GM21390 (cell line): ENCODE measurements at regions not wholly inside any gene's neighbourhood (a gene's known extent, or its start where the extent isn't known, plus 50 kb on each side); places are given as distances from the start of the nearest gene placed in this dataset.
"Not testable (repeated sequence)": the region's sequence is repeated elsewhere in the genome, so short reads cannot be mapped to it uniquely, and the experiment has no call there.

Experiments
- ATAC-seq: cut with Tn5 transposase; IDR thresholded peaks from one replicate; pipeline ENCODE4 v1.9.1; 2021; ENCODE audit not compliant: unreplicated experiment

- no peak for ATAC-seq
Measured at GRCh38 chr6:153575528-153575927, 444.4 kb upstream of the RGS17 start.

GRCh38 chr6:153574231-153574630 lies 443.1 kb upstream of the RGS17 start:
- ATAC-seq, result no peak

GRCh38 chr6:153572371-153572770 lies 441.3 kb upstream of the RGS17 start:
- ATAC-seq, result no peak

- ATAC-seq, result no peak
Measured at GRCh38 chr6:153568628-153569027, 437.5 kb upstream of the RGS17 start.

DNA sequence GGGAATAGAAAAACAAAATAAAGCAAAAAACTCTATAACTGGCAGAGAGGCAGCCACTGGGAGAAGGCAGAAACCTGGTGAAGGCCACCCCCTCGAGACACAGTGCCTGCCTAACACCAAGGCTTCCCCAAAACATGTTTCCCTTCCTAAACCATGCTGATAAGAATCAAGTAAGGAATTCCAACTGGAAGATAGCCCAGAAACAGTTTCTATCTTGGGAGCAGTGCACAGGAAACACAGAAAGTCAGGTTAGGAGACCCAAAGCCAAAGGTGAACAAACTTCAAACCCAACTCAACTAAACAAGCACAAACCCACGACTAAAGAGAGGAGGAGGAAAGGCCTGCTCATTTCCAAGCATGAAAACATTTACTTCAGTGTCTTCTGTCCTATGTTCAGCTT lies 433.7 kb upstream of the RGS17 start:
- no peak for ATAC-seq

DNA sequence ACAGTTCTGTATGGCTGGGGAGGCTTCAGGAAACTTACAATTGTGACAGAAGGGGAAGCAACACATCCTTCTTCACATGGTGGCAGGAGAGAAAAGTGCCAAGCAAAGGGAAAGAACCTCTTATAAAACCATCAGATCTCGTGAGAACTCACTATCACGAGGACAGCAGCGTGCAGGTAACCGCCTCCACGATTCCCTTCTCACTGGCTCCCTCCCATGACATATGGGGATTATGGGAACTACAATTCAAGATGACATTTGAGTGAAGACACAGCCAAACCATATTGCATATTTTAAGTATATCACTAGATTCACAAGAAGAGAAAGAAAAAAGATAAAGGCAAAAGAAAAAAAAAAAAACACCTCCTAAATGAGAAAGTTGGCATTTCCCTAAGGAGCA lies 431.9 kb upstream of the RGS17 start:
- no peak for ATAC-seq

DNA sequence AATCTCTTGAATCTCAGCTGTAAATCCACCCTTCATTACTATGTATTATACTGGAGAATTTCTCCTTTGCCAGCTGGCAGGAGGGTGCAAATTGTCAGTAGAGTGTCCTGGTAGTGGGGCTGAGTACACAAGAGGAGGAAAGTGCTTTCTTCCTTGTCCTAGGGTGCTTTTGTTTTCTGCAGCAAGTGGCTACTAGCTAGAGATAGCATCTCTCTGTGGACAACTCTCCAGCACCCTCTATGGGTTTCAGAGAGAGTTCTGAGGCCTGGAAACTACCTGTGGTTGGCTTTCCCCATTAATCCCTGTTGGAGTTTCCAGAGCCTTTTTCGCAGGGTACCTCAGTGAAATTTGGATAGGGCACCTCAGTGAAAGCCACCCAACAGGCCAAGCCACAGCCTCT lies 422.5 kb upstream of the RGS17 start:
- no peak for ATAC-seq

GRCh38 chr6:153539602-153540001 lies 408.5 kb upstream of the RGS17 start:
- no peak for ATAC-seq

- no peak for ATAC-seq
Measured at GRCh38 chr6:153538491-153538890, 407.4 kb upstream of the RGS17 start.

GRCh38 chr6:153537422-153537821 lies 406.3 kb upstream of the RGS17 start:
- ATAC-seq, result no peak

- ATAC-seq, result no peak
Measured at GRCh38 chr6:153526479-153526878, 395.4 kb upstream of the RGS17 start.

DNA sequence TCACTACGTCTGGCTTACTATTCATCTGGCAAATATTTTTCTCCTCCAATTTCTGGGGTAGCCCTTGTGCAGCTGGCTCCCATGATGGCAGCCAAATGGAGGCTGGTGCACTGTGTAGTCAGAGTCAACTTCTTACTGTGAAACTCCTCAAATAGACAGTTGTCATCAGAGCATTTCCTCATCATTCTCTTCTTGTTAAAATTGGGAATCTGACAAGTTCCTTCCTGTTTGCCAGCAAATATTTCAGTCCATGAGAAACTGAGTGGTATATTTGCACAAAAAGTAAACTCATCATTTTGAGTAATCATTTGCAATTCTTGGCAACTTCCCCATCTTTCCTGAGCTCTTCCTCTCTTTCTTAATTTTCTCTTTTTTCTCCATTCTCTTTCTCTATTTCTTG lies 394.9 kb upstream of the RGS17 start:
- ATAC-seq, result no peak

DNA sequence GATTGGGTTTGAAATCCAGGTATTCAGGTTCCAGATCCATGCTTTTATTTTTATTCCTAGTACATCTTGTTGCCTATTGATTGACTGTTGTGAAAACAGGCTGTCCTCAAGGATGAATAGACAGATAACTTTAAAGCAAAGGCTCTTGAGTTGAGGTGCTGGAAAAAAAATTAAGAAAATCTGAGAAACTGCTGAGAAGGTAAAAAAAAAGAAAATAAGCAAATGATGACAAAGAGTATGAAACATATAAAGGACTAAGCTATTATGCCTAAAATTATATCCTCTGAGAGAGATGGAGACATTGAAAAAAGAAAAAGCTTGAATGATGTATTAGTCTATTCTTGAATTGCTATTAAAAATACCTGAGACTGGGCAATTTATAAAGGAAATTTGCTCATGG lies 392.3 kb upstream of the RGS17 start:
- ATAC-seq, result no peak

DNA sequence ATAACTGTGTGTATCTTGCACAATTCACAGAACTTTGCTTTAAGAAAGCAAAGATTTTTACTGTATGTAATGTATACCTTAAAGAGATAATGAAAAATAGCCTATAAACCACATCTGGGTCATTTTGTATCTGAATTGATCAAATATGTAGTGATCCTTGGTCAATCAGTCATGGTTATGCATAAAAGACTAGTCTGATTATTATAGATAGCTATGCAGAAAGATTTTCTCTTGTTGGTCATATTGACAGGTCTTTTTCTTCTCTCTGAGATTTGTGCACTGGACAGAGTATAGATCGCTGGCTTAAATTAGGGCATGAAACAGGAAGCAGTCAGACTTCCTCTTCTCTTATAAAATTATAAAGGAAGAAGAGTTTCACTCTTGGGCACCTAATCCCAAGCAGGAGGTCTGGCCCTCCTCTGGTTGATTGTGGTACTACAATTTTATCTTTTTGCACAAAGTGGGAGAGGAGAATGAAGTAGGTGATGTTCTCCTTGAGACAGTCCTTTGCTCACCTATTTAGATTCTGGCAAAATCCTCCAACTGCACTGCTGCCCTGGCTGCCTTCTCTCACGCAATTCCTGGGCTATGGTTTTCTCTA lies 380.9 kb upstream of the RGS17 start:
- ATAC-seq, result peak; percentile 87

DNA sequence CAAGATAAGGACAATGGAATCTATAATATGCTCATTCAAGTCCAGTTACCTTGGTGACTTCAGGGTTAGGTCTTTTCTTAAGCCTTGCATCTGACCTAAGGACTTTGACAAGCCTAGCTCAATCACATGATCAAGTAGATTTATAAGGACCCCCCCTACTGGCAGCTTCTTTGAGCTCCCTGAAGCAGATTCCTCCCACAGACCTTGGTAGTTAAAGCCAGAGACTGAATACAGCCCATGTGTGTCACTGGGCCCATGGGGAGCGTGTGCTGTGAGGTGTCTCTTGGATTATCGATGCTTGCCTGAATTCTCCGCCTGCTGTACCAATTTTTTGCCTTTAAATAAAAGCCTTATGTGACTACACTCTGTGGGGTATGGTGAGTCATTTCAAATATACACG lies 372.7 kb upstream of the RGS17 start:
- ATAC-seq, result no peak

DNA sequence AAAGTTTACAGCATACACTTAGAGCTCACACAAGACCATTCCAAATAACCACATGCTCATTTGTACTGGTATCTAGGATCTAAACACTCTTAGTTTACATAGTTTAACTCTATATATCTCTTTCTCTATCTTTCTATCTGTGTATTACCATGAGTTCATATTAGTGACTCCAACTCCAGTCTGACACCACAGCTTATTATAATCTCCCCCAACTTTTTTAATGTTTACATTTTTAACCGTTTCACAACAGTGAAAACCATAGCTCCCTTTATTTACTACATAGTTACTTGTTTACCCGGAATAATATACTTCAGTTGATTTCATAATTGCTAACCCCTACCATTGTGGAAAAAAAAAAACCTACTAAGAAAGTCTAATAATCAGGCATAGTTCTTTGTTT lies 362.4 kb upstream of the RGS17 start:
- ATAC-seq, result no peak

DNA sequence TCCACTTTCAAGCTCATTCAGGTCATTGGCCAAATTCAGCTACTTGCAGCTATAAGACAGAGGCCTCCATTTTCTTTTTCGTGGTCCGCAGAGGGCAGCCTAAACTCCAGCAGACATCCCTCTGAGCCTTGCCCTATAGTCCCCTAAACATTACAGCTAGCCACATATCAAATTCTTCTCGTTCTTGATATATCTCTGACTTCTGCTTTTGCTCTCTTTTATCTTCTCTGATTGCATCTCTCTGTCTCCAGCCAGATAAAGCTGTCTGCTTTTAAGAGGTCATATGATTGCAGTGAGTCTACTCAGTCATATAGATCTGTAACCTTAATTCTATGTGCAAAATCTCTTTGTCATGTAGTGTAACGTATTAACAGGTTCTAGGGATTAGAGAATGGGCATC lies 358.4 kb upstream of the RGS17 start:
- ATAC-seq, result no peak

DNA sequence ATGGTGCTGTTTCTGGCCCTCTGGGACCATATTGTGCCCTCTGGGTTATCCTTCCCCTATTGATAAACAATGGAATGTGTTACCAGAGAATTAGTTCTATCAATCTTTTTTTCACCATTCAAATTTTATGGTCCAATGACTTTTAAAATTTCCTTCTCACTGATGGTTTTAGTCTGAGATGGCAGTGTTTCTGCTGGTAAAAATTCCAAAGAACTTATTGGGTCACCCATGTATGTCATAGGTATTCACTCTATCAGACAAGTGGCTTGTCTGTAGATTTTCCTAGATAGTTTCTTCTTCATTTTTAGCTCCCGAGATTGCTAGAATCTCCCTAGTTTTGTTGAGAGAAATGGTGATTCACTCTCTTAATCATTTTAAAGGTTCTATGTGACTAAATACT lies 357.2 kb upstream of the RGS17 start:
- no peak for ATAC-seq

GRCh38 chr6:153485072-153485471 lies 354.0 kb upstream of the RGS17 start:
- ATAC-seq, result no peak

GRCh38 chr6:153484056-153484455 lies 353.0 kb upstream of the RGS17 start:
- no peak for ATAC-seq

- ATAC-seq, result no peak
Measured at GRCh38 chr6:153476243-153476642, 345.2 kb upstream of the RGS17 start.

GRCh38 chr6:153465050-153465449 lies 334.0 kb upstream of the RGS17 start:
- no peak for ATAC-seq

- no peak for ATAC-seq
Measured at GRCh38 chr6:153449279-153449678, 318.2 kb upstream of the RGS17 start.

GRCh38 chr6:153442749-153443148 lies 311.7 kb upstream of the RGS17 start:
- not testable (repeated sequence) for ATAC-seq
